Activated CD4-positive, alpha-beta T cell treated with anti-CD3 and anti-CD28 coated beads, Interleukin-2, amount 10 ng/mL, durations not matched to agents 24 days and 14 days (primary cell): ENCODE measurements at regions not wholly inside any gene's neighbourhood (a gene's known extent, or its start where the extent isn't known, plus 50 kb on each side); places are given as distances from the start of the nearest gene placed in this dataset.

Experiments used
- DNase-seq: peaks from one replicate; pipeline ENCODE4 v3.0.0; 2022
- H3K27ac Mint-ChIP-seq: one replicate; pipeline ENCODE4 v1.8.0; 2022; ENCODE audit warnings: mild to moderate bottlenecking, mixed read lengths
- H3K27me3 Mint-ChIP-seq: one replicate; pipeline ENCODE4 v1.8.0; 2022; ENCODE audit warnings: mixed read lengths
- H3K36me3 Mint-ChIP-seq: one replicate; pipeline ENCODE4 v1.8.0; 2022; ENCODE audit warnings: low read depth, mild to moderate bottlenecking, mixed read lengths
- H3K4me1 Mint-ChIP-seq: one replicate; pipeline ENCODE4 v1.8.0; 2021; ENCODE audit warnings: mixed read lengths
- H3K4me3 Mint-ChIP-seq: one replicate; pipeline ENCODE4 v1.8.0; 2022; ENCODE audit warnings: mild to moderate bottlenecking, moderate library complexity, mixed read lengths
- H3K9me3 Mint-ChIP-seq: one replicate; pipeline ENCODE4 v1.8.0; 2021; ENCODE audit warnings: mixed read lengths
- intact Hi-C: fragments of 100-400 bp; cut with micrococcal nuclease; formaldehyde crosslinking; loops from one replicate; pipeline ENCODE4 v1.15.1; 2023

- Mint-ChIP-seq H3K4me3 (no peak overlapping the region), H3K4me1 (peaks cover 6% of the 10 kb centered on the region), H3K27me3 (peaks cover 52% of the 10 kb centered on the region), H3K9me3 (no peaks in the 10 kb centered on the region), H3K27ac (no peak overlapping the region), H3K36me3 (no peaks in the 10 kb centered on the region)
- no peak for DNase-seq
- intact Hi-C loops = no loop called here
Observed at GRCh38 chr10:114770009-114770408, 51.6 kb upstream of the FHIP2A start.

- intact Hi-C loops = no loop called here
Observed at GRCh38 chr10:114771157-114771556, 50.4 kb upstream of the FHIP2A start.

GRCh38 chr10:114771749-114772148, 49.8 kb upstream of the FHIP2A start:
- Mint-ChIP-seq H3K36me3 (no peaks in the 10 kb centered on the region), H3K9me3 (no peaks in the 10 kb centered on the region), H3K27ac (no peak overlapping the region), H3K27me3 (peaks cover 56% of the 10 kb centered on the region), H3K4me1 (peaks cover 4% of the 10 kb centered on the region), H3K4me3 (no peak overlapping the region)
- DNase-seq = no peak
- intact Hi-C loops = no loop called here

More at GRCh38 chr10:114771157-114771556, 50.4 kb upstream of the FHIP2A start:
- H3K9me3 Mint-ChIP-seq = no peaks in the 10 kb centered on the region
- H3K27ac Mint-ChIP-seq = no peak overlapping the region
- peaks cover 56% of the 10 kb centered on the region for H3K27me3 Mint-ChIP-seq
- no peaks in the 10 kb centered on the region for H3K36me3 Mint-ChIP-seq
- peaks cover 6% of the 10 kb centered on the region for H3K4me1 Mint-ChIP-seq
- DNase-seq = no peak
- H3K4me3 Mint-ChIP-seq = no peak overlapping the region
